BLaER1 (cell line): ENCODE measurements at regions not wholly inside any gene's neighbourhood (a gene's known extent, or its start where the extent isn't known, plus 50 kb on each side); places are given as distances from the start of the nearest gene placed in this dataset.

Source experiments
- H3K27ac ChIP-seq: shearing (Covaris generic); formaldehyde crosslinking; 2 replicates; pipeline ENCODE4 v1.8.1; 2022
- H3K27me3 ChIP-seq: shearing (Covaris generic); formaldehyde crosslinking; 2 replicates; pipeline ENCODE4 v1.8.1; 2022
- H3K36me3 ChIP-seq: shearing (Covaris generic); formaldehyde crosslinking; 2 replicates; pipeline ENCODE4 v1.8.1; 2022
- H3K4me1 ChIP-seq: shearing (Covaris generic); formaldehyde crosslinking; 2 replicates; pipeline ENCODE4 v1.8.1; 2022
- H3K4me2 ChIP-seq: shearing (Covaris generic); formaldehyde crosslinking; 2 replicates; pipeline ENCODE4 v1.8.1; 2022
- H3K4me3 ChIP-seq: shearing (Covaris generic); formaldehyde crosslinking; 2 replicates; pipeline ENCODE4 v1.8.1; 2022
- H3K9ac ChIP-seq: shearing (Covaris generic); formaldehyde crosslinking; 2 replicates; pipeline ENCODE4 v1.8.1; 2022
- H3K9me3 ChIP-seq: shearing (Covaris generic); formaldehyde crosslinking; 2 replicates; pipeline ENCODE4 v1.8.1; 2022
- H4K20me1 ChIP-seq: shearing (Covaris generic); formaldehyde crosslinking; 2 replicates; pipeline ENCODE4 v1.8.1; 2022
- Cebpa-rat ChIP-seq: shearing (Covaris generic); IDR thresholded peaks from 2 replicates; pipeline ENCODE4 v1.8.1; 2022

DNA sequence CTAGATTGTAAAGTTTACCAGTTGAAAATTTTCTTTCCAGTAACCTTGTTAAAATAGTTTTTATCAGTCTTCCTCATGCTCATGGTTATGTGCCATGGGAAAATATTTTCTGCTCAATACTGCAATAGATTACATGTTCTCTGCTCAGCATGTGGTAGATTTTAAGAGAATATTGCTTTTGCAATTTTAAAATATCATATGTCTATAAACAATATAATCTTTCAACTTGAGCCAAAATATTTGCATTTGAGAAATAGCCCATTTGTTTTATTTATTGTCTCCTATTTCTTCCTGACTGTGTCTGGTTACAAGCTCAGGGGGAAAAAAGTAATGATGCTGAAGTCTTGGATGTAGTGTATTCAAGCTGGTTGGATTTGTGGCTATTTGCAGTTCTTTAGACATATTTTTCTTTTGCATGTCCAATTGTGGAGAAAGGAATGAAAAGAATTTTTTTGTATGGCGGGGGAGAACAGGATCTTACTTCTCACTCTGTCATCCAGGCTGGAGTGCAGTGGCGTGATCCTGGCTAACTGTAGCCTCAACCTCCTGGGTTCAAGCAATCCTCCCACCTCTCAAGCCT, 342.6 kb upstream of the NAV3 start:
- H3K4me2 ChIP-seq, result no peak overlapping the region
- no peaks in the 10 kb centered on the region for H3K36me3 ChIP-seq
- no peak overlapping the region for H3K27ac ChIP-seq
- H3K9ac ChIP-seq, result no peak overlapping the region
- no peak for TF ChIP-seq Cebpa-rat
- no peaks in the 10 kb centered on the region for H4K20me1 ChIP-seq
- H3K27me3 ChIP-seq, result no peaks in the 10 kb centered on the region
- no peak overlapping the region for H3K4me3 ChIP-seq
- peaks cover 7% of the 10 kb centered on the region; the same call in 1 of the 2 replicates for H3K4me1 ChIP-seq
- H3K9me3 ChIP-seq, result no peaks in the 10 kb centered on the region

DNA sequence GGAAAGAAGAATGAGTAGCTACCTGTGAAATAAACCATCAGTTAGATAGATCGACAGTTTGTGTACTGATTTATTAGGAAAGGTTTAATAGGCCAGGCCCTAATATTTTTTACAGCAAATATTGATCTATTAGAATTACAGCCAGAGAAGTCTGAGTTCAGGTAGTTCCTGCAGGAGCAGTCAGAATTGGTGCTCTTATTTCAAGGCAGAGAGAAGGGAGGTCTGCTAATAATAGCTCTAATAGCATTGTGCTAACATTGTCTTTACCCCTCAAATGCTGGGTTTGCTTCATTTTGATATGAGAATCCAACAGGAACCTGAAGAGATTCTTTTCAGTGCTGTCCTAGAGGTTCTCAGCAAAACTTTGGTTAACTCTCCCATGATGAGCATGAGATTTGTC, 343.8 kb upstream of the NAV3 start:
- Histone ChIP-seq H3K4me3 (no peak overlapping the region), H3K4me1 (peaks cover 7% of the 10 kb centered on the region; the same call in 1 of the 2 replicates), H4K20me1 (no peaks in the 10 kb centered on the region), H3K27me3 (no peaks in the 10 kb centered on the region), H3K27ac (no peak overlapping the region), H3K4me2 (no peak overlapping the region), H3K9ac (no peak overlapping the region), H3K9me3 (no peaks in the 10 kb centered on the region), H3K36me3 (no peaks in the 10 kb centered on the region)
- no peak for TF ChIP-seq Cebpa-rat

DNA sequence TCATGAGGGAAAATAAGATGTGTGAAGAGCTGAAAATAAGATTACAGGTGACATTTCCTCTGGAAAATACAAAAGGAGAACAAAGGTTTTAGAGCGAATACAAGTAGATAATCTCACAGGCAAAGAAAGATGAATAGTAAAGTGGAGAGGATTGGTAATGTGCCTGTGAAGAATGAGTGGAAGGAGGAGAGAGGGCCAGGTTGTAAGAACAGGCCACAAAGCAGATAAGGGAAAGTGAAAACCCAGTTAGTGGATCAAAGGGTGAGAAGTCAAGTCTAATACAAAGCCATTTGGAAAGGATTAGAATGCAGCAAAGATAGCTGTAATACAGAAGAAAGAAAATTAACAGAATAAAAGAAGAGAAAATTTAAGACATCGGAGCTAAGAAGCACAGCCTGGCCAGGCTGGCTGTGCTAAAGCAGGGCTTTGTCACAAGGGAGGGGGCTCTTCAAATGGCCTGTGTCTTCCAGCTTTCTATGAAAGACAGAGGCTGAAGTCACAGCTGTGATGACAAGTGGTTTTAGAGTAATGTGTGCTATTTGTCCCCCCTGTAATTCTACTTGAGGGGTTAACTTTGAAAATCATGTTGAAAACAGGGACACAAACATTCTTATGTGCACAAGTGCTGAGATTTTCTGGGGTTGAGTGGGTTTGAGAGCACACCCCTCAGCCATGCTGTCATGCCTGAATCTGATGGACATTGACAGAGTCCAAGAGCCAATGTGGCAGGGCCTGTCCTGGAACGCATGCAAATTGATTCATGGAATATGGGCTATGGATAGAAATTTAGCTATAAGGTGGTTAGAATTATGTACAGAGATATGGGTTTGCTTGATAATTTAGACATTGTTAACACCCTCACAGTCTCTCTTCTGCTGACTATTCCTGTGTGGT, 344.5 kb upstream of the NAV3 start:
- no peaks in the 10 kb centered on the region for H3K9me3 ChIP-seq
- H3K4me1 ChIP-seq, result peaks cover 7% of the 10 kb centered on the region; the same call in 1 of the 2 replicates
- no peaks in the 10 kb centered on the region for H4K20me1 ChIP-seq
- H3K27me3 ChIP-seq, result no peaks in the 10 kb centered on the region
- H3K4me3 ChIP-seq, result no peak overlapping the region
- H3K36me3 ChIP-seq, result no peaks in the 10 kb centered on the region
- H3K27ac ChIP-seq, result no peak overlapping the region
- H3K9ac ChIP-seq, result no peak overlapping the region
- no peak overlapping the region for H3K4me2 ChIP-seq
- TF ChIP-seq Cebpa-rat, result no peak

DNA sequence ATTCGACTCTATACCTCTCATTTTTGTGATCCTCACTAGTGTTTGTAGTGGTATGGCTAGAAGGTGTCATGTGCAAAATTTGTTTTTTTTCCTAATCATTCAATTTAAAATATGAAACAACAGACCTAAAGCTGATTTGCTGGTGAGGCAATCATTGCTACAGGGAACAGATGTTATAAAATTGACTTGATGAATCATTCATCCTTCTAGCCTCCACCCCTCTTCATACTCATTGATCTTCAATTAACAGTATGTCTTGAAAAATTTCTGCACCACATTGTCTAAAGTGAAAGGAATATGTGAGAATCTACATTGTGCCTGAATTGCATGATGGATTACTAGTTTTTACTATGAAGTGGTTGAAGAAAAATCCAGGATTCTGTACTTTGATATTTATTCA, 349.0 kb upstream of the NAV3 start:
- H3K9me3 ChIP-seq, result no peaks in the 10 kb centered on the region
- TF ChIP-seq Cebpa-rat, result no peak
- no peaks in the 10 kb centered on the region for H3K4me1 ChIP-seq
- H4K20me1 ChIP-seq, result no peaks in the 10 kb centered on the region
- H3K27me3 ChIP-seq, result no peaks in the 10 kb centered on the region
- H3K4me3 ChIP-seq, result no peak overlapping the region
- no peaks in the 10 kb centered on the region for H3K36me3 ChIP-seq
- H3K27ac ChIP-seq, result no peak overlapping the region
- no peak overlapping the region for H3K4me2 ChIP-seq
- H3K9ac ChIP-seq, result no peak overlapping the region

- Histone ChIP-seq H3K4me3 (no peak overlapping the region), H3K9me3 (no peaks in the 10 kb centered on the region), H3K27me3 (no peaks in the 10 kb centered on the region), H3K27ac (no peak overlapping the region), H3K9ac (no peak overlapping the region), H3K36me3 (no peaks in the 10 kb centered on the region), H4K20me1 (no peaks in the 10 kb centered on the region), H3K4me1 (no peaks in the 10 kb centered on the region), H3K4me2 (no peak overlapping the region)
- no peak for TF ChIP-seq Cebpa-rat
Measured at GRCh38 chr12:77477907-77478533, 352.7 kb upstream of the NAV3 start.

DNA sequence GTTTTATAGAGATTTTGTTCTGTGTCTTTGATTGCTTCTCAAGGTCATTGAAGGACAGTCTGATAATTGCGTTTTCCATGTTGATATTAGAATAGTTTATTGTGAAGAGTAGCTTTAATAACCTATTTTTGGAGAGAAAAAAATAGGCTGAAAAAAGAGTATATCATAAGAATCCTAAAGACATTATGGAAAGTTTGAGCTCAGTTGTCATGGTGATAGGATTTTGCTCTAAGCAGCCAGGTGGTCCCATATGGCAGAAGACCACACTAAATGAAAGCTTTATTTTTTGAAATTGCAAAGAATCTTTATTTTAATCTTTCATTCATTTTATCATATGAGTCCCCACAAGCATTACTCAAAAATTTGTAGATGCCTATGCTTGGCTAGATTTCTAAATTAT, 358.9 kb upstream of the NAV3 start:
- Histone ChIP-seq H3K36me3 (no peaks in the 10 kb centered on the region), H3K4me2 (no peak overlapping the region), H3K9me3 (no peaks in the 10 kb centered on the region), H4K20me1 (no peaks in the 10 kb centered on the region), H3K4me3 (no peak overlapping the region), H3K4me1 (no peaks in the 10 kb centered on the region), H3K9ac (no peak overlapping the region), H3K27me3 (no peaks in the 10 kb centered on the region), H3K27ac (no peak overlapping the region)
- no peak for TF ChIP-seq Cebpa-rat

DNA sequence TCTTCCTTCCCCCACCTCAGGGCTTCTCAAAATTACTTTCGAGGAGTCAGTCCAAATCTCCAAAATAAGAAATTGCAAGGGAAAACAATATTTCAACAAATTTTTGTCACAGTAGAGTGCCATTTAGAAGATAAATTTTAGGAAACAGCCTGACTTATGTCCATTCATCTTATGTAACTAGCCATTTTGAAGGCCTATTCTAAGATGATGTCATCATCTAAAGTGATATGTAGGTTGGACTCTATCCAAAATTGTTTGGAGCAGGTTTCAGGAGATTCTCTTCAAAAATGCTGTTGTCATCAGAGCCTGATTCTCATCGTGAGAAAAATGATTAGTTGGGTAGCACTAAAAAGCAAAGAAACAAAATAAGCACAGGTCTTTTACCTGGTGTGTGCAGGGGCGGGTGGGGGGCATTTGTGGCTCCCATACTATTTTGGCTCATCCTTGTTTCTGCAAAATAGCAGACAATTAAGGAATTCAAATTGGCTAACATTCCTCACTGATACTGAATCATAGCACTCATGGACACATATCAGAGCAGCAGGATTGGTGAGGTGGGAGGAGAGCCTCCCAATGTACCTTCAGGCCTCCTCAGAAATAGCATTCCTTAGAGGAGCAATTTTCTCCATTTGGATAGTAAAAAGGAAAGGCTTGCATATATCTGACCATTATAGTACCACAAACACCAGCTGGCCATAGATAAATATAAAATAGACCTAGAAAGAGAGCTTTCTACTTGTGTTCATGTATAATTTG, 360.9 kb upstream of the NAV3 start:
- Histone ChIP-seq H3K36me3 (no peaks in the 10 kb centered on the region), H3K9me3 (no peaks in the 10 kb centered on the region), H4K20me1 (no peaks in the 10 kb centered on the region), H3K27ac (no peak overlapping the region), H3K4me3 (no peak overlapping the region), H3K4me2 (no peak overlapping the region), H3K27me3 (no peaks in the 10 kb centered on the region), H3K9ac (no peak overlapping the region), H3K4me1 (no peaks in the 10 kb centered on the region)
- no peak for TF ChIP-seq Cebpa-rat

DNA sequence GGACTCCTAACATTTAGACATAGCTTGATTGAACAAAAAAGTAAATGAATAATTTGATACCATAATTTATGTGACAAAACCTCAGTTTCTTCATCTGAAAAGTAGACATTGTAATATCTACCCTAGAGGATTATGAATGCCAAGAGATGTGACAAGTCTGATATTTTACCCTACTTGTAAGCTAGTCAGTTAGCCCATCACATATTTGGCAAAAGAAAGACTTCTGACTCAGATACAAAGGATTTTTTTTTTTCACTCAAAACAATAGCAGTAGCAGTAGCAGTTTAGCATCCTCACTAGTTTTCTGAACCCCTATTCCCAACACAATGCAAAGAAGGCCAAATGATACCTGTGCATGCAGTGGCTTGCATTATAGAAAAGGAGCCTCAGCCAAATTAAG, 377.3 kb upstream of the E2F7 start:
- Histone ChIP-seq H3K36me3 (no peaks in the 10 kb centered on the region), H3K4me2 (no peak overlapping the region), H4K20me1 (no peaks in the 10 kb centered on the region), H3K27me3 (no peaks in the 10 kb centered on the region), H3K9ac (no peak overlapping the region), H3K4me3 (no peak overlapping the region), H3K4me1 (peaks cover 7% of the 10 kb centered on the region), H3K9me3 (no peaks in the 10 kb centered on the region), H3K27ac (no peak overlapping the region)
- TF ChIP-seq Cebpa-rat, result no peak

DNA sequence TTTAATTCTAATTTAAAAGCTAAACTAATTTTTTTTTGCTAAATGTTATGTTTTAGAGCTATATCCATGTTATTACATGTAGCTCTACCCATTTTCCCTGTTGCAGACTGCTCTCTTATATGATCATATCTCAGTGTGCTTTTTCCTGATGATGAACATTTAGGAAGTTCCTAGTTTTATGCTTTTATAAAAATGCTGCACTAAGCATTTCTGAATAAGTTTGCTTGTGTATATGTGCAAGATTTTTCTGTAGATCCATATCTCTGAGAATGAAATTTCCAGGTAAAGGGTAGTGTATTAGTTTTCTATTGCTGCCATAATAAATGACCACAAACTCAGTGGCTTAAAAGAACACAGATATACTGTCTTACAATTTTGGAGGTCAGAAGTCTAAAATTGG, 374.4 kb upstream of the E2F7 start:
- H4K20me1 ChIP-seq, result no peaks in the 10 kb centered on the region
- H3K36me3 ChIP-seq, result no peaks in the 10 kb centered on the region
- no peak for TF ChIP-seq Cebpa-rat
- H3K9me3 ChIP-seq, result no peaks in the 10 kb centered on the region
- no peak overlapping the region for H3K4me3 ChIP-seq
- no peak overlapping the region for H3K4me2 ChIP-seq
- H3K9ac ChIP-seq, result no peak overlapping the region
- peaks cover 36% of the 10 kb centered on the region for H3K4me1 ChIP-seq
- no peaks in the 10 kb centered on the region for H3K27me3 ChIP-seq
- no peak overlapping the region for H3K27ac ChIP-seq

DNA sequence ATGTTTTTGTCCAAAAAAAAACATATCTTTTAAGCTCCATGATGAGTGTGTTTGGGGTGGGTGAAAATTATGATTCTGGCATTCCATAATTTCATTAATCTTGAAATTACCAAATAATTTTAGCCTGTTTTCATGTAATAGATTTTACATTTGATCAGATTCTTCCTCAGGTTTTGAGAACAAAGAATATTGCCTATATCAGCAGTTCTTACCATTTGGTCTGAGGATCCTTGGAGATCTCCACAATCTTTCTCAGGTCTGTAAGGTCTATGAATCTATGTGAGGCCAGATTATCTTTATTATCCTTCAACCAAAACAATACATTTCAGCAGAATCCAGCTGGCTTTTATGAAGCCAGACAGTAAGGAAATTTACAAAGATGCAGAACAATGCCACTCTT, 373.3 kb upstream of the E2F7 start:
- peaks cover 47% of the 10 kb centered on the region for H3K4me1 ChIP-seq
- H3K9me3 ChIP-seq, result no peaks in the 10 kb centered on the region
- H4K20me1 ChIP-seq, result no peaks in the 10 kb centered on the region
- H3K27ac ChIP-seq, result no peak overlapping the region
- H3K4me3 ChIP-seq, result no peak overlapping the region
- H3K27me3 ChIP-seq, result no peaks in the 10 kb centered on the region
- no peaks in the 10 kb centered on the region for H3K36me3 ChIP-seq
- H3K9ac ChIP-seq, result no peak overlapping the region
- no peak overlapping the region for H3K4me2 ChIP-seq
- TF ChIP-seq Cebpa-rat, result no peak
